ENCODE measurements at regions not wholly inside any gene's neighbourhood (a gene's known extent, or its start where the extent isn't known, plus 50 kb on each side); places are given as distances from the start of the nearest gene placed in this dataset.

GRCh38 chr7:81498176-81498575, 271.7 kb downstream of the HGF start:
- no peak for ATAC-seq
- in situ Hi-C loops (cut with HindIII; ENCODE audit: extremely low pct_ligation_motif_present, low pct_unique_long_range_greater_than_20kb) (loop anchor here (25.0 kb wide), 2 partner anchors 1064 to 1239 kb away; no protein-coding TSS in a partner anchor), intact Hi-C loops (cut with micrococcal nuclease; ENCODE audit: unreplicated experiment) (loop anchor here (5.0 to 10.0 kb wide), 2 partner anchors 987 to 1229 kb away; no protein-coding TSS in a partner anchor)
- H3K79me2 ChIP-seq (ENCODE audit: insufficient read depth, low read length): no peaks in the 10 kb centered on the region
- FAIRE-seq: no peak
- no peak overlapping the region for H3K4me3 ChIP-seq (replicated peaks in 1 of 3; ENCODE audit: insufficient read depth in 1 of 3, low read depth in 2 of 3, low read length in 3 of 3)
- no peak overlapping the region for H2AFZ ChIP-seq (ENCODE audit: low read length)
- POLR2A ChIA-PET: no interaction called here
- no peaks in the 10 kb centered on the region for H3K4me1 ChIP-seq (ENCODE audit: insufficient read depth, low read length)
- no TSS peak for BruUV-seq (replicated peaks)
- no peak overlapping the region for H3K4me2 ChIP-seq (ENCODE audit: low read depth, low read length)
- no peaks in the 10 kb centered on the region for H3K27me3 ChIP-seq (ENCODE audit: control insufficient read depth in 1 of 2, insufficient read depth in 2 of 2, low read length in 2 of 2)
- 0% methylated on average over 1 of the region's 1 CpG for WGBS (ENCODE audit: low lambda C conversion rate)
- no peak for TF ChIP-seq KMT2A (CRISPR knock-in tag; IDR thresholded peaks at IDR 0.05)
- no peak for TF ChIP-seq ZHX1 (CRISPR knock-in tag; IDR thresholded peaks at IDR 0.05; ENCODE audit: low read depth)
- no peak for TF ChIP-seq ZNF850 (CRISPR knock-in tag; conservative IDR thresholded peaks at IDR 0.05)
- no peak for TF ChIP-seq TEAD2 (CRISPR knock-in tag; IDR thresholded peaks at IDR 0.05)
- no peak for TF ChIP-seq LRRFIP1 (CRISPR knock-in tag; conservative IDR thresholded peaks at IDR 0.05)
- TF ChIP-seq ZNF431 (CRISPR knock-in tag; IDR thresholded peaks at IDR 0.05; ENCODE audit: borderline replicate concordance, low read depth): no peak
- no peak for TF ChIP-seq ZNF780A (CRISPR knock-in tag; IDR thresholded peaks at IDR 0.05)
- no peak for TF ChIP-seq AKAP8 (CRISPR knock-in tag; IDR thresholded peaks at IDR 0.05)
- no peak for TF ChIP-seq RBAK (CRISPR knock-in tag; IDR thresholded peaks at IDR 0.05)
- TF ChIP-seq ZBTB2 (CRISPR knock-in tag; IDR thresholded peaks at IDR 0.05; ENCODE audit: low read depth): no peak
- TF ChIP-seq TBL1XR1 (IDR thresholded peaks at IDR 0.05; ENCODE audit: borderline replicate concordance, low read length, partially characterized antibody): no peak
- TF ChIP-seq ZNF547 (CRISPR knock-in tag; IDR thresholded peaks at IDR 0.05): no peak
- no peak for TF ChIP-seq ZMAT3 (CRISPR knock-in tag; conservative IDR thresholded peaks at IDR 0.05)
- no peak for TF ChIP-seq ZFP36L2 (CRISPR knock-in tag; IDR thresholded peaks at IDR 0.05)
- TF ChIP-seq ZNF24 (IDR thresholded peaks at IDR 0.05): no peak
- TF ChIP-seq ZNF234 (CRISPR knock-in tag; conservative IDR thresholded peaks at IDR 0.05): no peak
- no peak for DNase-seq (ENCODE audit: low spot score)
- H3K27ac ChIP-seq (ENCODE audit: extremely low read length, insufficient read depth, low read length): no peak overlapping the region
- no peaks in the 10 kb centered on the region for H3K9me3 ChIP-seq (ENCODE audit: low read length)
- H3K36me3 ChIP-seq (replicated peaks in 1 of 2; ENCODE audit: control insufficient read depth in 1 of 2, insufficient read depth in 2 of 2, low read length in 2 of 2): no peaks in the 10 kb centered on the region
- CTCF ChIA-PET (ENCODE audit: low intra/inter-chr PET ratio, low total read pairs): no interaction called here
- H3K9ac ChIP-seq (ENCODE audit: insufficient read depth, low read depth, low read length): no peak overlapping the region
- no peaks in the 10 kb centered on the region for H4K20me1 ChIP-seq (ENCODE audit: insufficient read depth, low read length)

All from HepG2 (cell line).